T-helper 2 cell treated with Interferon-gamma antibody and Interleukin-4, amounts not matched to agents 5 μg/mL and 100 μg/mL, for 36 hours (primary cell): ENCODE measurements at regions not wholly inside any gene's neighbourhood (a gene's known extent, or its start where the extent isn't known, plus 50 kb on each side); places are given as distances from the start of the nearest gene placed in this dataset.

ENCODE experiments used
- DNase-seq: peaks from one replicate; pipeline ENCODE4 v3.0.0; 2021; ENCODE audit warnings: low spot score
- H3K27ac Mint-ChIP-seq: one replicate; pipeline ENCODE4 v1.8.0; 2021; ENCODE audit warnings: mild to moderate bottlenecking, mixed read lengths
- H3K27me3 Mint-ChIP-seq: one replicate; pipeline ENCODE4 v1.8.0; 2021; ENCODE audit warnings: low read depth, mixed read lengths
- H3K36me3 Mint-ChIP-seq: one replicate; pipeline ENCODE4 v1.8.0; 2021; ENCODE audit warnings: low read depth, mixed read lengths
- H3K4me1 Mint-ChIP-seq: one replicate; pipeline ENCODE4 v1.8.0; 2021; ENCODE audit warnings: low read depth, mixed read lengths
- H3K4me3 Mint-ChIP-seq: one replicate; pipeline ENCODE4 v1.8.0; 2022; ENCODE audit warnings: mild to moderate bottlenecking, moderate library complexity, mixed read lengths
- H3K9me3 Mint-ChIP-seq: one replicate; pipeline ENCODE4 v1.8.0; 2021; ENCODE audit warnings: mixed read lengths

GRCh38 chr1:81424061-81424460, 376.7 kb upstream of the ADGRL2 start:
- H3K27ac Mint-ChIP-seq, result no peak overlapping the region
- H3K4me1 Mint-ChIP-seq, result no peaks in the 10 kb centered on the region
- no peak overlapping the region for H3K4me3 Mint-ChIP-seq
- H3K9me3 Mint-ChIP-seq, result no peaks in the 10 kb centered on the region
- no peaks in the 10 kb centered on the region for H3K27me3 Mint-ChIP-seq
- DNase-seq, result no peak
- H3K36me3 Mint-ChIP-seq, result no peaks in the 10 kb centered on the region

GRCh38 chr1:81420760-81421159, 380.0 kb upstream of the ADGRL2 start:
- H3K27me3 Mint-ChIP-seq, result no peaks in the 10 kb centered on the region
- H3K27ac Mint-ChIP-seq, result no peak overlapping the region
- no peak for DNase-seq

GRCh38 chr1:81414488-81415015, 386.2 kb upstream of the ADGRL2 start:
- Mint-ChIP-seq H3K4me3 (no peak overlapping the region), H3K36me3 (no peaks in the 10 kb centered on the region), H3K27ac (no peak overlapping the region), H3K27me3 (no peaks in the 10 kb centered on the region), H3K9me3 (no peaks in the 10 kb centered on the region), H3K4me1 (peaks cover 1% of the 10 kb centered on the region)
- DNase-seq, result peak; percentile 4

More at GRCh38 chr1:81420760-81421159, 380.0 kb upstream of the ADGRL2 start:
- H3K4me1 Mint-ChIP-seq, result no peaks in the 10 kb centered on the region
- no peak overlapping the region for H3K4me3 Mint-ChIP-seq
- no peaks in the 10 kb centered on the region for H3K36me3 Mint-ChIP-seq
- H3K9me3 Mint-ChIP-seq, result no peaks in the 10 kb centered on the region

GRCh38 chr1:81412954-81413353, 387.8 kb upstream of the ADGRL2 start:
- DNase-seq, result no peak
- H3K4me1 Mint-ChIP-seq, result peaks cover 1% of the 10 kb centered on the region
- H3K4me3 Mint-ChIP-seq, result no peak overlapping the region
- H3K36me3 Mint-ChIP-seq, result no peaks in the 10 kb centered on the region
- H3K27me3 Mint-ChIP-seq, result no peaks in the 10 kb centered on the region
- H3K9me3 Mint-ChIP-seq, result no peaks in the 10 kb centered on the region
- no peak overlapping the region for H3K27ac Mint-ChIP-seq

GRCh38 chr1:81410941-81411340, 389.8 kb upstream of the ADGRL2 start:
- Mint-ChIP-seq H3K4me3 (no peak overlapping the region), H3K27me3 (no peaks in the 10 kb centered on the region), H3K9me3 (no peaks in the 10 kb centered on the region), H3K27ac (no peak overlapping the region), H3K4me1 (peaks cover 3% of the 10 kb centered on the region), H3K36me3 (no peaks in the 10 kb centered on the region)
- DNase-seq, result no peak

- Mint-ChIP-seq H3K4me3 (no peak overlapping the region), H3K9me3 (no peaks in the 10 kb centered on the region), H3K27me3 (no peaks in the 10 kb centered on the region), H3K36me3 (no peaks in the 10 kb centered on the region), H3K27ac (no peak overlapping the region), H3K4me1 (peaks cover 3% of the 10 kb centered on the region)
- no peak for DNase-seq
These were observed 390.4 kb upstream of the ADGRL2 start for GRCh38 chr1:81410351-81410750.

GRCh38 chr1:81409780-81410274, 390.9 kb upstream of the ADGRL2 start:
- H3K9me3 Mint-ChIP-seq, result no peaks in the 10 kb centered on the region
- H3K27ac Mint-ChIP-seq, result no peak overlapping the region
- no peaks in the 10 kb centered on the region for H3K27me3 Mint-ChIP-seq
- no peak overlapping the region for H3K4me3 Mint-ChIP-seq
- H3K36me3 Mint-ChIP-seq, result no peaks in the 10 kb centered on the region
- DNase-seq, result no peak
- peaks cover 3% of the 10 kb centered on the region for H3K4me1 Mint-ChIP-seq

GRCh38 chr1:81409262-81409661, 391.5 kb upstream of the ADGRL2 start:
- no peaks in the 10 kb centered on the region for H3K9me3 Mint-ChIP-seq
- no peak overlapping the region for H3K27ac Mint-ChIP-seq
- no peak for DNase-seq
- no peaks in the 10 kb centered on the region for H3K36me3 Mint-ChIP-seq
- no peak overlapping the region for H3K4me3 Mint-ChIP-seq
- peaks cover 2% of the 10 kb centered on the region for H3K4me1 Mint-ChIP-seq
- H3K27me3 Mint-ChIP-seq, result no peaks in the 10 kb centered on the region

GRCh38 chr1:81408419-81408818, 392.3 kb upstream of the ADGRL2 start:
- Mint-ChIP-seq H3K9me3 (no peaks in the 10 kb centered on the region), H3K27me3 (no peaks in the 10 kb centered on the region), H3K4me1 (peaks cover 2% of the 10 kb centered on the region), H3K27ac (no peak overlapping the region), H3K4me3 (no peak overlapping the region), H3K36me3 (no peaks in the 10 kb centered on the region)
- no peak for DNase-seq

- Mint-ChIP-seq H3K36me3 (no peaks in the 10 kb centered on the region), H3K27ac (no peak overlapping the region), H3K9me3 (no peaks in the 10 kb centered on the region), H3K4me1 (peaks cover 2% of the 10 kb centered on the region), H3K4me3 (no peak overlapping the region), H3K27me3 (no peaks in the 10 kb centered on the region)
- no peak for DNase-seq
These were observed 393.5 kb upstream of the ADGRL2 start for GRCh38 chr1:81407000-81407821.

GRCh38 chr1:81406292-81406999, 394.3 kb upstream of the ADGRL2 start:
- Mint-ChIP-seq H3K36me3 (no peaks in the 10 kb centered on the region), H3K27ac (no peak overlapping the region), H3K4me3 (no peak overlapping the region), H3K9me3 (peaks cover 2% of the 10 kb centered on the region), H3K4me1 (peaks cover 2% of the 10 kb centered on the region), H3K27me3 (no peaks in the 10 kb centered on the region)
- no peak for DNase-seq

GRCh38 chr1:81398041-81398440, 402.7 kb upstream of the ADGRL2 start:
- Mint-ChIP-seq H3K27me3 (no peaks in the 10 kb centered on the region), H3K9me3 (peaks cover 3% of the 10 kb centered on the region), H3K4me3 (no peak overlapping the region), H3K27ac (no peak overlapping the region), H3K36me3 (no peaks in the 10 kb centered on the region), H3K4me1 (no peaks in the 10 kb centered on the region)
- DNase-seq, result no peak

GRCh38 chr1:81392526-81393226, 408.1 kb upstream of the ADGRL2 start:
- H3K36me3 Mint-ChIP-seq, result no peaks in the 10 kb centered on the region
- no peak for DNase-seq
- H3K4me3 Mint-ChIP-seq, result no peak overlapping the region
- no peak overlapping the region for H3K27ac Mint-ChIP-seq
- H3K9me3 Mint-ChIP-seq, result peaks cover 3% of the 10 kb centered on the region
- no peaks in the 10 kb centered on the region for H3K27me3 Mint-ChIP-seq
- no peaks in the 10 kb centered on the region for H3K4me1 Mint-ChIP-seq
